Limb (tissue), 2 donors: ENCODE measurements at regions not wholly inside any gene's neighbourhood (a gene's known extent, or its start where the extent isn't known, plus 50 kb on each side); places are given as distances from the start of the nearest gene placed in this dataset.
A peak's percentile ranks its signal among the peaks of the same experiment; 100 is the strongest.

Experiments
- DNase-seq, 2 donors: peaks; one replicate each; pipeline ENCODE4 v3.0.0-alpha.2; 2016; ENCODE audit errors: extremely low spot score in 2 of 2

DNA sequence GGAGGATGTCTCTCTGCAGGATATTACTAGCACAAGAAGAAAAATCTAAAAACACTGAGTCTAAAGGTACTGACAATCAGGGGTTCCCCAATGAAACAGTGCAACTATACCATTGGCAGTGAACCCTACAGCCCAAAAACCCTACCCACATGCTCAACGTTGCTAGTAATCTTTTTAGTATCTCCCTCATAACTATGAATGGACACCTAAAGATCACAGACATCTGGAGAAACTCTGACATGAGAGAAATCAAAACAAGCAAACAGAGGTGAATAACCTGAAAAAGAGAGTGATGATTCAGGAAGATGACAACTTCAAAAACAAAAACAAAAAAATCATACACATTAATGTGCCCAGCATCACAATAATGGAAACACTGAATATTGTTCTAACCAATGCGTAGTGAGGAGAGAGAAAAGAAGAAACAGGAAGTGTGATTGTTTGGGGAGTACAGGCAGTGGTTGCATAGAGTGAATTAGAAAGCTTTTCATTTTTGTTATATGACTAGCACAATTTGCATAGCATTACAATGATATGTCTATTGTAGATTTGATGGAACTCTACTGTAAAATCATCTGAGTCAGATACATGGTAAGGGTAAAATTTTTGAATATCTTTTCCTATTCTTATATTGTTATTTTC lies 78.9 kb upstream of the FMR1 start:
- no peak for DNase-seq

DNA sequence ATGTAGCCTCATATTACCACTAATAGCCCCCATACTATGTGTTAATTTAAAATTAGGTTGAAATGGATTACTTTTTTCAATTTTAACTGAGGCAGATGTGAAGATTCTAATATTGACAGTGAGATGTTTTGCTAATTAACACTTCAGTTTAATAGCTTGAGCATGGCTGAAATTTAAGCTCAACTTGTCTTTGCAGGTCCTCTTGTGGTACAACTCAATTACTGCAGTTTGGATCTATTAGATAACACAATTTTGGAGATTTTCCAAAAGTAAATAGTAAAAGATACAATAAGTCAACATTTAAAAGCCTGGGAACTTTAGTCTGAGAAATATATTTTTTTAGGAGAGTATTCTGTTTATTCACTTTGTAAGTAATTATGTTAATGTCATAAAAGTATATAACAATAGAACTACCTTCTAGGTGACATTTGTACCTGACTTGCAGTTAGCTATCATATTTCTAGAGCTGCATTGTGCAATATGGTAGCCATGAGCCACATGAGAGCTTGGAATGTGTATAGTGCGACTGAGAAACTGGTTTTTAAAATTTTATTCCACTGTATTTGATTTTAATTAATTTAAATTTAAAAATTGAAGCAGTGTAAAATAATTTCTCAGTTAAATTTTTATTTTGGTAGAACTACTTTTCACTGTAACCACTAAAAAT lies 73.1 kb upstream of the FMR1 start:
- no peak for DNase-seq

DNA sequence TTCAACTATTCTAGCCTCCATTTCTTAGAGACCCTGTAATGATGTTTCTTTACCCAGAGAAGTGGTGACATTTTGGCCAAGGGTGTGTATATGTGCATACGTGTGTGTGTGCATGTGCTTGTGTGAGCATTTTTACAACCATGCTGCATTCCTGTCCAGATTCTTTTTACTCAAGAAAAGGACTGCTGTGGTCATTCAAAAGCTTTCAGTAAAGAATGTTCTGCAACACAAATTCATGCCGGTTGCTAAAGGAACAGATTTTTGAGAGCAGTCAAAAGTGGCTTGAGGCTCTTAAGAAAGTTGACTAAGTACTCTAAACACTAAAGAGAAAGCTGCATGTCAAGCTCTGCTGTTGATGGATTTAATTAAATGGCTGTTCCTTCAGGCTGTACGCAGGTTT lies 65.0 kb upstream of the FMR1 start:
- no peak for DNase-seq

DNA sequence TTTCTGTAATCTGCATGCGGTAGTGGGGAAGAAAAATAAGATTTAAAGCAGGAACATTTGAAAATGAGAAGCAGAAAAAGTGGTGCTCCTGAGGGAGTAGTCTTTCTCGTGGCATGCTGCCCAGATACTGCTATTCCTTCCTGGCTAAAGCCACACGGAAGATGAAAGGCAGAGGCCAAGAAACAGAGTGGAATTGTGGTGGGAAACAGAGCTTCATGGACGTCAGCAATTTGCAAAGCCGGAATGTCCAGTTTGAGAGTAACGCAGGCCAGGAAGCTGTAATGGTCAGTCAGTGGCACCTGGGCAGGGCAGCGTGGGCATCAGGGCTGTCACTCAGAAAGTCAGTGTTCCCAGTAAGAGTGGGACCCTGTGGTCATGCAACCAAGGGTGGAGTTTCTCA lies 63.7 kb upstream of the FMR1 start:
- peak; percentile 5 to 40 for DNase-seq

DNA sequence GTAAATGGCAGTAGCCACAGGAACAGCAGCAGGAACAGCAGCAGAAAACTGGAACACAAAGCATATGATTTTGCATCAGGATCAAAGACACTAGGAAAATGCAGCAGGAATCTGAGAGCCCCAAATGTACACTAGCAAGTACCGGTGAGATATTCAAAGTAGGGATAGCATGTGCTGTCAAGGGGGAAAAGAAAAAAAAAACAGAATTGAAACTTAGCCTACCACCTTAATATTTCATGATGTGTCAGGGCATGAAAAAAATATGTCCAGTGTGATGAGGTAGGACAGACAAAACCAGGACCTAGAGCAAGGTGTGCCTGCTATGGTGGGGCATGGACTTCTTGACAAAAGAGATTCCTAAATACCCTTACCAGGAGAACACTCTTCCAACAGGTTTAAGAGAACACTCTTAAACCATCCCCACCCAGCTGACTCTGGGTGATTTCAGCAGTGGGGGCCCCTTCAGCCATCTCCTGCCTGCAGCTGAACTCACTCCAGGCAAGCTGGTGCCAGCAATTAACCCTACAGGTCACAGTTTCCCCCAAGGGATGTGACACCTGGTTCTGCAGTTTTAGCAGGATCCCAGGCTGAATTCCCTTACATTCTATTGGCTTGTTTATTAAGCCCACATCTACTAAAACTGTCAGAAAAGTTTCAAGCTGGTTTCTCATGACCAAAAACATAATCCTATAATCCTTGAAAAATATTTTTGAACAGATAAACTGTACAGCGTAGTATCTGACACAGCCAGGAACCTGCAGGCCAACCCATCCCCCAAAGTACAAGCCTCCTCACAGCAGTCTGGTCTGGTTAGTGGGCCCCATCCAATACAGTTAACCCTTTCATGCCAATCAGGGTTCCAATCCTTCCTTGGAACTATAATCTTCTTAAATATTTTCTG lies 62.9 kb upstream of the FMR1 start:
- no peak for DNase-seq

DNA sequence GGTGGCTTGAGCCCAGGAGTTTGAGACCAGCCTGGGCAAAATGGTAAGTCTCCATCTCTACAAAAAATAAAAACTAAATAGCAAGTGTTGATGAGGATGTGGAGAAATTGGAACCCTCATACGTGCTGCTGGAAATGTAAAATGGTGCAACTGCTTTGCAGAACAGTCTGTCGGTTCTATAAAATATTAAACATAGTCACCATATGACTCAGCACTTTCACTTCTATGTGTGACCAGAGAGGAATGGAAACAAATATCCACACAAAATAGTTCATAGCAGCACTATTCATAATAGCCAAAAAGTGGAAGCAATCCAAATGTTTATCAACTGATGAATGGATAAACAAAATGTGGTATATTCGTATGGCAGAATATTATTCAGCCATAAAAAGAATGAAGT lies 60.8 kb upstream of the FMR1 start:
- DNase-seq = no peak

DNA sequence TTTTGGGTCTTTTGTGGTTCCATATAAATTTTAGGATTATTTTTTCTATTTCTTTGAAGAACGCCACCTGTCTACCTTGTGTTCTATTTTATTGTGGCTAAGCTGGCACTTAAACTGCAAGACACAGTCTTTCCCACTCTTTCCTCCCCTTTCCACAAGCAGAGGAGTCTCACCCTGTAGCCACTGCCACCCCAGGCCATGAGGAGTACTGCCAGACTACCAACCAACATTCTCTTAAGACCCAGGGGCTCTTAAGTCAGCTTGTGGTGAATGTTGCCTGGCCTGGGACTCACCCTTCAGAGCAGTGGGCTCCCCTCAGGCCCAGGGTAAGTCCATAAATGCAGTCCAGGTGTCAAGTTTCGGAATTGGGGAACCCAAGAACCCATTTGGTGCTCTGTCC lies 58.0 kb upstream of the FMR1 start:
- DNase-seq = no peak

DNA sequence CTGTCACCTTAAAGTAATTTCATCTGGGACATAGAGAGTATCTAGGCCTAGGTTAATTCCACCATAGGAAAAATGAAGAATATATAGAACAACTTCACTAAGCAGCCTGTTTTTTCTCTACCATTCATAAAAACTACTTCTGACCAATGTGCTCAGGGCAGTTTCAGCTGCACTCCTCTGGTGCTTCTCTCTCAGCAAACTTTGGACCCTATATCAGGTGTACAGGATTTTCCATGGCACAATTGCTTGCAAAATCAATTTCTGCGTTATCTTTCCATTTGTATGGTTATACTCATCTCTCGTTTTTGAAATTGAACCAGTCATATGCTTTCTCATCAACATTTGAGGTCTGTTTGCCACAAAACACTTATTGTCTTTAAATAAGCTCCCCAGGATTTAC lies 52.1 kb upstream of the FMR1 start:
- no peak for DNase-seq
